Upper lobe of left lung (tissue), 4 donors: ENCODE measurements at regions not wholly inside any gene's neighbourhood (a gene's known extent, or its start where the extent isn't known, plus 50 kb on each side); places are given as distances from the start of the nearest gene placed in this dataset.

ENCODE experiments used
- POLR2AphosphoS5 ChIP-seq, 2 donors: sonication (generic); formaldehyde crosslinking; IDR thresholded peaks; one replicate each; pipeline ENCODE4 v1.5.1; 2017; ENCODE audit warnings: antibody characterized with exemption in 2 of 2
- TF ChIP-seq, protein P1 (sequence below), 6 experiments: fragments of 450-650 bp in 4 of 6; fragments of 200-600 bp in 2 of 6; sonication (generic) in 2 of 6; IDR thresholded peaks; one replicate each; pipeline ENCODE4 v1.5.1; 2016 to 2019; ENCODE audit warnings: antibody characterized with exemption in 6 of 6

DNA sequence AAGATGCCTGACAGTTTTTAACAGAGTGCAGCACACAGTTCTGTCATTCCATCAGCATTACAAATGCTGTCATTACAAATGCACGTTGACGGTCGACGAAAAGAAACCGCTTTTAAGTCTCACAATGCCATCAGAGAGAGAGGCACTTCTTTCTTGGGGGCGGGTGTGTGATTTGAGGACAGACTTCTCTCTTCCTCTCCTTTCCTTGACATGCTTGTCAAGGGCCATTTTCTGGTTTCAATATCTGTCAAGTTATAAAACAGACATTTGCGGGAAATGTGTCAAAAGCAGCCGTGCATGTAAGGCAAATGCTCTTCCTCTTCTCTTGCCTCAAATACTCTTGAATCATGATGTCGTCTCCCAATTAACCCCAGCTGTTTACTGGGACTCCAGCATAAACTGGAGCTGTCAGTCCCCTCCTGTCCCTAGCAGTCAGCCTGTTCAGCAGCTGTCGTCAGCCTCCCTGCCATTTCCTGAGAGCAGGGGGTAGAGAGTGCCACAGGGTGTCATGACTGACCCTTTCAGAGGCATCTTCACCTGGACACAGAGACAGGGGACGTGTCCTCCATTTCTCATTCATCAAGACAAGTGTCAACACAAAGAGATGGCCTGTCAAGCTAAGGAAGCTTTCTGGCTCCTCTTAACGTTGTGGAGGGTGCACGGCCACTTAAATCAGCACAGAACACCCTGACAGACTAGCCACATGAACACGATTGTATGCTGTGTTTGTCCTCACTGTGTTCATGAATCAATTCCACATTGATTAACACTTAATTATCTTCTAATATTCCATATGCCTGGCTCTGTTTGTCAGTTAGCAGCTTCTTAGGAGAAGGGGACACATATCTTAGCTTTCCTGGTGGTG lies 305.4 kb upstream of the RAB6C start:
- TF ChIP-seq, protein P1, sequence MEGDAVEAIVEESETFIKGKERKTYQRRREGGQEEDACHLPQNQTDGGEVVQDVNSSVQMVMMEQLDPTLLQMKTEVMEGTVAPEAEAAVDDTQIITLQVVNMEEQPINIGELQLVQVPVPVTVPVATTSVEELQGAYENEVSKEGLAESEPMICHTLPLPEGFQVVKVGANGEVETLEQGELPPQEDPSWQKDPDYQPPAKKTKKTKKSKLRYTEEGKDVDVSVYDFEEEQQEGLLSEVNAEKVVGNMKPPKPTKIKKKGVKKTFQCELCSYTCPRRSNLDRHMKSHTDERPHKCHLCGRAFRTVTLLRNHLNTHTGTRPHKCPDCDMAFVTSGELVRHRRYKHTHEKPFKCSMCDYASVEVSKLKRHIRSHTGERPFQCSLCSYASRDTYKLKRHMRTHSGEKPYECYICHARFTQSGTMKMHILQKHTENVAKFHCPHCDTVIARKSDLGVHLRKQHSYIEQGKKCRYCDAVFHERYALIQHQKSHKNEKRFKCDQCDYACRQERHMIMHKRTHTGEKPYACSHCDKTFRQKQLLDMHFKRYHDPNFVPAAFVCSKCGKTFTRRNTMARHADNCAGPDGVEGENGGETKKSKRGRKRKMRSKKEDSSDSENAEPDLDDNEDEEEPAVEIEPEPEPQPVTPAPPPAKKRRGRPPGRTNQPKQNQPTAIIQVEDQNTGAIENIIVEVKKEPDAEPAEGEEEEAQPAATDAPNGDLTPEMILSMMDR (IDR thresholded peaks at IDR 0.05): no peak
- no peak for TF ChIP-seq POLR2AphosphoS5 (IDR thresholded peaks at IDR 0.05)
